HG02885 (cell line): ENCODE measurements at regions not wholly inside any gene's neighbourhood (a gene's known extent, or its start where the extent isn't known, plus 50 kb on each side); places are given as distances from the start of the nearest gene placed in this dataset.

Source experiments
- ATAC-seq: cut with Tn5 transposase; IDR thresholded peaks from one replicate; pipeline ENCODE4 v1.9.1; 2021; ENCODE audit warnings: mild to moderate bottlenecking; ENCODE audit not compliant: unreplicated experiment, poor library complexity

DNA sequence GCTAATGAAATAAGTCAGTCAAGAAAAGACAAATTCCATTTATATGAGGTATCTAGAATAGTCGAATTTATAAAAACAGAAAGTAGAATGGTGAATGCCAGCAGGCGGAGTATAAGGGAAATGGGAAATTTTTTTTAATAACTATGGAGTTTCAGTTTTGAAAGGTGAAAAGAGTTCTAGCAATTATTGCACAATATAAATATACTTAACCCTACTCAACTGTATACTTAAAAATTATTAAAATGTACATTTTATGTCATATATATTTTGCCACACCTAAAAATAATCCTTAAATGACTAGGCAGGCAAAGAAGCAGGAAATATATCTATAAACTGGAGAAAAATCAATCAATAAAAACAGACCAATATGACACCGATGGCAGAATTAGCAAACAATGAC lies 196.5 kb upstream of the UBASH3B start:
- ATAC-seq: no peak

DNA sequence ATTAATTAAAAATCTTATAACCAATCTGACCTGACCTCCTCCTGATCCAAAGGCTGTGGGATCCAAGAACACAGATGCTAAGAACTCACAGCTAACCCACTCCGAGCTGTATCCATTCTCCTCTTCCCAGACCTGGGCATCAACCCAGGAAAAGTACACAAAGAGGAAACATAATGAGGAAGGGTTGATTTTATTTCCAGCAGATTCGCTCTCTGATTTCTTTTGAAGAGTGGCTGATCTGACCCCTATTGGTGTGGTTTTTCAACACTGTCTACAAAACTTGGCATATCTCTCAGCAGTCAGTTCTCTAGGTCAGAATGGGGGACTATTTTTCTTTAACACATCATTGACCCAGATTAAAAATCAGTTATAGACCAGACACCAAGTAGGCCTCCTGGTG lies 201.9 kb upstream of the UBASH3B start:
- ATAC-seq: no peak

DNA sequence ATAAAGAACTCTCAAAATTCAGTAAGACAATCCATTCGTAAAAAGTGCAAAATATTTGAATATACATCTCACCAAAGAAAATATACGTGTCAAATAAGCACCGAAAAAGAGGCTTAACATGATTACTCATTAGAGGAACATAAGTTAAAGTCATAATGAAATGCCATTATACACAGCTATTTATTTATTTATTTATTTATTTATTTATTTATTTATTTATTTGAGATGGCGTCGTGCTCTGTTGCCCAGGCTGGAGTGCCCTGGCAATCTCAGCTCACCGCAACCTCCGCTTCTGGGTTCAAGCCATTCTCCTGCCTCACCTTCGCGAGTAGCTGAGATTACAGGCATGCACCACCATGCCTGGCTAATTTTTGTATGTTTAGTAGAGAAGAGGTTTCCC lies 203.6 kb upstream of the UBASH3B start:
- ATAC-seq: no peak

DNA sequence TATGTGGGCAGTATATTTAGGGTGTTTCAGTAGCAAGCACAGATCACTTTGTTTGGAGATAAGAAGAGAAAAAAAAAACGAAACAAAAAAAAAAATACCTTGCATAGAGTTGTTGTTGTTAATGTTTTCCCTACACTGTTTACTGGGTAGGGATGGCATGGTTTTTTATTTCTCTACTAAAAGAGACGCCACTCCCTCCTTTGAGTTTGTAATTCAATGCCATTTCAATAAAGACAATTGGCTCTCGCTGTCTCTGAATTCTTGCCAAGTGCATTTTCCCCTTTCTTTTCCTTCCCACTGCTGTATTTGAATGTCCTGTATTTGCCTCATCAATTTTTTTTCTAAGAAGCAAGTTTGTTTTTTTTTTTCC lies 213.9 kb upstream of the UBASH3B start:
- ATAC-seq: no peak

DNA sequence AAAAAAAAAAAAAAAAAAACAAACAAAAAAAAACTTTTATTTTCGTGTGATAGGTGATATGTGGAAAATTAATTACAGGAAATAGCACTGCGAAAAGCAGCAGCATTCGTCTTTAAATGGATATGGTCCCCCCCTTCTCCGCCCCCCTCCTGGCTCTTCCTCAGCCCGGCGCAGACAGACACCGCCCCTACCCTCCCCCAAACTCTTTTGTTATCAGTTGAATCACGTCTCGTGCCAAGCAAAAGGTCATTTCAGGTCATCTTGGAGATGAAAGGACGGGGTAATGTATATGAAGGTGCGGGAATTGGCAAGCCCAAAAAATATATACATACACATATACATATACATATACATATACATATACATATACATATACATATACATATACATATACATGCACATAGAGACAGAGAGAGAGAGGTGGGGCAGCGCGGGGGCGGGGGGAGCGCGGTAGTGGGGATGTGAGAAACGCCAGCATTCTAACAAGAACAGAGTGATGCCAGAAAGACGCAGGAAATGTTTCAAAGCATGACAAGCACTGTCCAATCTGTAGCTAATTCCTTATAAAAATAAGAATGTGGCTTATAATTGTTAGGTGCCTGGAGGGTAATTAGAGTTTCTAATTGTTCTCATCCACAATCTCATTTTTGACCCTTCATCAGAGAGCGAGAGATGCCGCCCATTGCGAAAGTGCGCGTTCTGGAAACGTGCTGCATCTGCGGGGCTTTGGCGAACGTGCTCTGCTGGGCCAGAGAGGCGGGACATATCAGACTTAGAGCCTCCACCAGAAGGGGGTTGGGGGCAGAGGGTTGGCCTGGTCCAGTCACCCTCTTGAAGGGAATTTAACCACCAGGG lies 214.5 kb upstream of the UBASH3B start:
- no peak for ATAC-seq

DNA sequence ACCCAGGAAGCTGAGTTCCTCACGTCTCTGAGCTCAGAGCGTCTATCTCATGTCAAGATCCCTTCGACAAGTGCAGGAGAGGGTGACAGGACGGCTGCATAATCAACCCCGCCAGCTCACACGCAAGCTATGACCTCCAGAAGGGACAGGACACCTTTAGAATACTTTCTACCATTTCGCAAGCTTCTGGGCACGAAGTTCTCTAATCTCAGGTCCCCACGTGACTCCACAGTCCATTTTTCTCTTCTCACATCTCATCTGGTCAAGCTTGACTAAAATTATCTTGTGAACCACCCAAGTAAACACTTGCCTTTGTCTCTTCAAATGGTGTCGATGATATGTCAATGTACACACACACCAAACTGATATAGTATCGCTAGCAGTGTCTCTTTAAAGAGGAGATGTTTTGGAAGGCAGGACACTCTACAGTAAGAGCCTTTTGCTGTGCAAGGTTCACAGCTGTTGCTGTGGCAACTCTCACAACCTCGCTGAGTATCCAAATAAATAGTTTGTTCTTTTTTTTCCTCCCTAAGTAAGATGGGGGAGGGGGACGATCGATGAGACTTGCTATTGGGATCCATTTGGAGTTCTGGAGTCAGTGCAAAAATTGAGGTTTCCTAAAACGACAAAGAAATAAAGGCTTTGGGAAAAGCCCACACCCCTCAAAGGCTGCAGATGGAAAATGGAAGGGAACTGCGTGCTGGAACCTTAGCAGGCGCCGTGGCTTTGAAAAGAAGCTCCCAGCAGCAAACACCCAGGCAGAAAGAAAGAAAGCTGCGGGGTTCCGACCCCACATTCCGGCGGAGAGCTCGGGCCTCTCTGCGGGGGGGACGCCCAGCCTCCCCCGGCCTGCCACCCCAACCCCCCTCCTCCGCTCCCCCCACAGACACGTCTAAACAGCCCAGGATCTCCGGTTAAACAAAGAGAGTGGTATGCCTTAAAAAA lies 215.4 kb upstream of the UBASH3B start:
- ATAC-seq: no peak

DNA sequence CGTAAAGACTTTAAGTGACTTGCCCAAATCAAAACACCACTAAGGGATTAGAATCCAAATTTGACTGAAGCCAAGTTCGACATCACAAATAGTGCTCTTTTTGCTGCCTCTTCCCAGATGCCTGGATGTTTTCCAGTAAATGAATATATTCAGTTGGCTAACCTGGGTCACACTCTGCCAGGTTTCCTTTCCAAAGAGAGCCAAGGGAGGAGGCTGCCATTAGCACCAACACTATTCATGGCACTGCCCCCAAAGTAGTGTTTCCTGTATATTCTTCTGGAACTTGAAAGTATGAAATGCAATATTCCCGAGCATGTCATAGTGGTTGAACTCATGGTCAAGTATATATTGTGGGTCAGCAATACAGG lies 219.3 kb upstream of the UBASH3B start:
- no peak for ATAC-seq

DNA sequence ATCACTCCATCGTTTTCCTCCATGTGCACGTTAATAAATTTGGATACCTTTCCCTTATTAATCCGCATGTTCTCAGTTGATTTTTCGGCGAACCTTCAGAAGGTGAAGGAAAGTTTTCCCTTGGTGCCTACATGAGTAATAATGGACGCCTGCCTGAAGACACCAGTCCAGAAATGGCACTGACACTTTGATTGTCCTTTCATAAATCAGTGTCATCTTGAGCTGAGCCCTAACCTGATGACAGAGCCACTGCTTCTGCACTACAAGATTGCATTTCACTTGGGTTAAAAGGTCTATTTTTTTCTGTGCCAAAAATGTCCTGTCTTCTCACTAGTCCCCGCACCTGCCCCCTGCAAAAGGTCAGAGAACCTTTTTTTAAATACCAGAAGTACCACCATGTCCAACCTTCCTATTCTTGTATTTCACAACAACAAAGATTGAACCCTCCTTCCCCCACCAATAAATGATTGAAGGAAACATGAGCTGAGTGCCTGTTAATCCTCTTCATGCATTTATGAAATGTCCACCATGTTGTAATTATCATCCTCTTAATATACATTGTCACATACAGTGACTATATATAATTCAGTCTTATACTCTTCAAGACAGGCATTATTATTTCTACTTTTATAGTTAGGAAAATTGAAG lies 219.9 kb upstream of the UBASH3B start:
- ATAC-seq: no peak

DNA sequence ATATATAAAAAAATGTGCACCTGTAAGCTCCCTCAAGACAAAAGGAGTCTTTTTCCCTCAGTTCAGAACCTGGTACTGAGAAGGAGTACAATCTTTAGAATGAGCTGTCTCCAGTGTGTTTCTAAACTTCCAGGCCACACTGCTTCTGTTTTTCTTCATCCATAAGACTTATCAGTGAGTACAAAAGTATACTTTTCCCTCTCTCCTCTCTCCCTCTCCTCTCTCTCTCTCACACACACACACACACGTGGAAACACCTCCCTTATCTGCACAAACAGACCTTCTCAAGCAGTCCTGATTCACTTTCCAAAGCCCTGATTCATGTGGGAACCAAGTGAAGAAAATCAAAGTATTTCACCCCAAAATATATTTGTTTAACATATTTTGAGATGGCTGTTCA lies 220.7 kb upstream of the UBASH3B start:
- ATAC-seq: no peak

DNA sequence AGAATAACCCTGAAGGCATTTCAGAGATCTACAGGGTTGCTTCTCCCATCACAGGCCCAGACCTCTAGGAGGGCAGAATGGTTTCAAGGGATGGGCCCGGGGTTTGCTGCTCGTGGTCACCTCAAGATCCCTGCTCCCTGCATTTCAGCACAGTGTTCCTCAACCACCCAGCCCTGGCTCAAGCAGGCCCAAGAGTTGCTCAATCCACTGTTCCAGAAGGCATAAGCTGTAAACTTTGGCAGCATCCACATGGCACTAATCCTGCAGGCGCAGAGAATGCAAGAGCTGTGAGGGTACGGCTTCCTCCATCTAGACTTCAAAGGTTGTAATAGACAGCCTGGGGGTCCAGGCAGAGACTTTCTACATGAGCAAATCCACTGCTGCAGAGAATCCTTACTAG lies 225.0 kb upstream of the UBASH3B start:
- no peak for ATAC-seq

DNA sequence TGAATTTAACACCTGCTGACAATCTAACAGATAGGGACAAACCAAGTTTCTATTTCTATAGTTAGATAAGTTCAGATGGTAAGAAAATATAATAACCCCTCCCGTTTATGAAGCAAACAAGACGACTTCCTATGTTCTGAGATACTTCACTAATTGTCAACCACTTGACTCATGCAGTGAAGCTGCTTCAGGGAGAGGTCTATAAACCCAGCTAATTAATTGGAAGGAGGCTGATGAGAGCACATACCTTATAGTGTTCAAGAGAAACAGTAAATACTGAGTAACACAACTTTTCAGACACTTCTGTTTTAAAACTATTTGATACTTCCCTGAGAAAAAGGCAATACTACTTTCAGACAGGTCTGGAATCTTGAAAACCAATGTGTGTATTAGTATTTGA lies 229.4 kb upstream of the UBASH3B start:
- ATAC-seq: no peak

DNA sequence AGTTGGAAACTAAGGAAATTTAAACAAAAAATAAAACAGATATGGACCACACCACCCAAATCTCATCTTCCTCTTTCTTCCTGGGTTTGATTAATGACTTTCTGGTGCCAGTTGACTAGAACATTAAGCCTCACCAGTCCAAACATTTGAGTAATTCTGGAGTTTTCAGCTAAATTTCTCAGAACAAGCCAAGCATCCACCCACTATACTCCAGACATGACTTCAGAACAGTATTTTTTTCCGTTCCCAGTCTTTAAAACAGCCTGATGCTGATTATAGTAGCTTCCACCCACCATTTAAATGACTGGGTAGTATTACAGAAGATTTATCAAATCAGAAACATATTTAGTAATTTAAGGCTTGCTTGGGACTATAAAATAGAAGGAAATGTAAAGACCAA lies 230.9 kb upstream of the UBASH3B start:
- ATAC-seq: no peak

DNA sequence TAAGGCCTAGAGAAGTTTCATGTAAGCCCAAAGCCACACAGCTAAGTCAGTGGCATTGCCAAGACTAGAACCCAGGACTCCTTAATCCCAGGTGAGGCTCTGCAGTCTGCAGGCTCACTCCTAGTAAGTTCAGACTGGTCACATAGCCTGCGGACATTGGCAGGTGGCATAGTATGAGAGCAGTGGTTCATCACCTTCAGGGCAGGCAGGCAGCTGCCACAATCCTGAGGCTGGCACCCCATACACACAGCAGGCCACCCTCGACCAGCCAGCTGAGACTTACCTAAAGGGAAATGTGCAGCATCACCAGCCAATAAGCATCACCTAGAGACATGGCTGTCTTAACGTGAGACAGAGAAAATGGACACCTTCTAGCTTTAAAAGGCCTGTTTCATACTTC lies 231.6 kb upstream of the UBASH3B start:
- no peak for ATAC-seq

DNA sequence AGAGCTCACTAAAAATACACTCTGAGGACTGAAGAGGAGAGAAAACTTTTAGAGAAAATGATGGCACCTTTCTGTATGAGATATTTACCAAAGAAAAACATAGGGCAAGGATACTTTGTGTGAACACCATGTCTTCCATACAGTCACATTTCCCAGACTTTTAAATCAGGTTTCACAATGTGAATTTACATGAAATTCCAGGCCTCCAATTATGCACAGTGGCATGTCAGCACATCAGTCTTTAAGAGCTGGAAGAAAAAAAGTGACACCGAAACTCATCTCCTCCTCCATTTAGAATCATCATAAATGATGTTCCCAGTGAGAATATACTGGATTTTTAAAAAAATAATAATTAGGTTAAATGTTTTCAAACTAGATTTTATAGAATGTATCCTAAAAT lies 232.2 kb upstream of the UBASH3B start:
- ATAC-seq: no peak

DNA sequence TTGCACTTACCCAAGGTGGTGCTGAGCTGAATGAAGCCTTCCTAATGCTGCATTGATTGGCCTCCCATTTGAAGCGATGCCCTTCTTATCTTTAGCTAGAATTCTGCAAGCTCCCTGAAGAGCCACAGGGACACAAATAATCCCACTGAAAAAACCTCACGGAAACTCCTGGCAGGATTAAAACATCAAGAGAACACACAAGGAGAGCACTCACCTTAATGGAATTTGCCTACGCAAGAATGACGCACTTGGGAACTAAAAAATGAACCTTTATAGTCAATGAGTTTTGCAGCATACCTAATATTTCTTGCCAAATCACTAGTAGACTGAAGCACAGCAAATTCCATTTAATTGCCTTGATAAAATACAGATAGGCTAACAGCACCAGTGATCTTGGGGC lies 232.8 kb upstream of the UBASH3B start:
- no peak for ATAC-seq

DNA sequence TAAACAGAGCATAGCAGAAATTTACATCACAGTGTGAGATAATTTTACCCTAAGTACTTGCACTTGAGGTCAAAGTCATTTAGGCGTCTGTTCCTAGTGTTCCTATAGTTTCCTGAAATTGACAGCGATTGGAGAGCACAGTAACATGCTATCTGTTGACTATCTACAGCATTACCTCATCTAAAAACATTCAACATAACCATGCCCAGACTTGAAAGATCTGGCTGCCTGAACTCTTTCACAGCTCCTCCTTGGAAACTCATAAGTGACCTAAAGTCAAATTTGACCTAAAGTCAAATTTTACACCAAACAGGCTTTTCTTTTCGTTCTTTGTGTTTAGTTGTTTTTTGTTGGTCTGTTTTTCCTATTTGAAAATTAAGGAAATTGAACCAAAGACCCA lies 233.8 kb upstream of the UBASH3B start:
- no peak for ATAC-seq

DNA sequence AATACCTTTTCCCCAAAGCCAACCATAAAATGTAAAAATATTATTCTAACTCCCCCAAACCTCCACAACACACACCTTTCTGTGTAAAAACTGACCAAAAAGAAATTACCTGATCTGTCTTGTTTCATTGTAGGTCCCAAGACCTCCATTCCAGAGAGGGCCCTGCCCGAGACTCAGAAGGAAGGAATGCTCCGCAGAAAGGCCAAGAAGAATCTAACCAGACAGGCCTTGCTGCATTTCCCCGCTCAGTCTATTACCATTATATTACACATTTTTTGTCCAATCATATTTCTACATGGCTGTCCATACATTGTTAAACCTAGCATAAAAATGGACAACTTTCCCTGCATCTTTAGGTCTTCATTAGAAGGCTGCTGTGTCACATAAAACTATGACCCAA lies 237.5 kb upstream of the UBASH3B start:
- no peak for ATAC-seq

DNA sequence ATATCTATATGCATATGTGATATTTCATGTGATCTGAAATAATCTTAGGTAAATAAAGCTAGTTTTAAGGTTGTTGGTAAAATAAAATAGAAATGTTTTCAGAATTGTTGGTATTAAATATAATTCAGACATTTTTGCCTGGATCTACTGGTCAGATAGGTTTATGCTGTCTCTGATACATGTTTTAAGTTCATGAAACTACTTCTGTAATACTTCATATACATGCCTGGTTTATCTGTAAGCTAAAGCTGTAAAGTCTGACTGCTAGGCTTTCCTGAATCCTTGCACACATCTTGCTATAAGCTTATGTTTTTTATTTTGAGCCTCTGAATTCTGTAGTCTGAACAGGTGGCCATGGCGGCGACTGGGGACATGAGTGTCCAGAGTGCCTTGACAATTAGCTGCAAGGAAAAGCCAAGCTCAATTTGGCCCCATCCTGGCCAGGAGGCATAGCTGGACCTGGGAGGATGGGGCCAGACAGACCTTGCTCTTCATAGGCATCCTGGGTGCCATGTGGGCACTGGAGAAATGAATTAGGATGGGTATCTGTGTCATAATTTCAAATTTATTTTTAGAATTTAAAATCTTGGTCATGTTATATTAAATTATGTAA lies 241.0 kb upstream of the UBASH3B start:
- ATAC-seq: no peak

DNA sequence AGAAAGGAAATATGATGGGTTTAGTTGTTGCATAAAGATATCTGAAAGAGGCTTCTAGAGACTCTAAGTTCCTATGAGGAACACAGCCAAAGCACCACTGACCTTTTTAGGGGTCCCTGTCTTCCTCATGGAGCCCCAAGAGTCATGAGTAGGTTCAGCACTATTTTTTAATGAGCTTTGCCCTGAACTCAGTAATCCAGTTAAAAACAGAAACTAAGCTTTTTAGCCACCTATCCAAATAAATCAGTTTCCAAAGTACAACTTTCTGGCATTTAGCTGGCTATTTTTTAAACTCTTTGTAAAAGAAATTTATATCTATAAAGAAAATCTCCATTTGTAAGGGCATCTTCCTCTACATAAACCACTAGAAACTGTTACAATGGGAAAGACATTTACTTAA lies 241.8 kb upstream of the UBASH3B start:
- no peak for ATAC-seq

DNA sequence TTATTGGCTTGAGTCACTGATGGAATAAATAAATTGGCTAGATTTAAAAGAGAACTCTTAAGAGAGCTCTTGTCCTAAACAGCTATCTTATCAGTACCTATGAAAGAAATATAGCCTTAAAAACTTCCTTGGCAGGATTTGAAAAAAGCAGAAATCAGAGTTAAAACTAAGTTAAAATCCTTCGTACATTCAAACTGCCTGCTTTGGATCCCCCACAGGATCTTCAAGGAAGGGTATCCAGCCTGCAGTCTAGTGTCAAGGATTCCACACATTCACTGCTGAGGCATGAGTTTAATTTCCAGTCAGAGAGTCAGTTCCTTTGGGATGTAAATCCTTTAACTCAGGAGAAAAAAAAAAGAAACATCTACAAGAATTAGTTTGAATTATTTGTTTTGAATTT lies 242.9 kb upstream of the UBASH3B start:
- ATAC-seq: no peak

DNA sequence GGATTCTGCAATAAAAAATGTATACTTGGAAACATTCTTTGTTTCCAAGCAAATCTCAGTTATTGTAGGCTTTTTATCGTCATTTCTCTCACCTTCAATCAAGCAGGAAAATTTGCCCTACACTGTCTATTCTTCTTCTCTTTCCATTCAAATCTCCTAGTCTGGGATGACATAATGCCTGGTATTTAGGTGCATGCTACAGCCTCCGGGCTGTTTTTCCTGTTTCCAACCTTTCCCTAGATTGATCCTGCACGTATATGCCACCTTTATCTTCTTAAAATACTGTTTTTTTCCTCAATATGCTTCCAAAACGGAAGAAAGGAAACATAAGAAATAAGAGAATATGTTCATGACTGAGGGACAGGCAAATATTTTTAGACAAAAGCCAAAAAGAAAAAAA lies 249.1 kb upstream of the UBASH3B start:
- no peak for ATAC-seq
